HG03442 (cell line): ENCODE measurements at regions not wholly inside any gene's neighbourhood (a gene's known extent, or its start where the extent isn't known, plus 50 kb on each side); places are given as distances from the start of the nearest gene placed in this dataset.
A peak's percentile ranks its signal among the peaks of the same experiment; 100 is the strongest.
"Not testable (repeated sequence)": the region's sequence is repeated elsewhere in the genome, so short reads cannot be mapped to it uniquely, and the experiment has no call there.

ENCODE experiments used
- ATAC-seq: cut with Tn5 transposase; IDR thresholded peaks from one replicate; pipeline ENCODE4 v1.9.1; 2021; ENCODE audit warnings: mild to moderate bottlenecking, moderate library complexity; ENCODE audit not compliant: unreplicated experiment

- not testable (repeated sequence) for ATAC-seq
These were observed 159.6 kb downstream of the POLR1F start for GRCh38 chr7:19549246-19549645.

GRCh38 chr7:19537942-19538401, 170.9 kb downstream of the POLR1F start:
- ATAC-seq: no peak

- ATAC-seq: no peak
These were observed 175.6 kb downstream of the POLR1F start for GRCh38 chr7:19533266-19533665.

- no peak for ATAC-seq
These were observed 178.0 kb downstream of the POLR1F start for GRCh38 chr7:19530852-19531251.

- no peak for ATAC-seq
These were observed 178.6 kb downstream of the POLR1F start for GRCh38 chr7:19530261-19530660.

GRCh38 chr7:19526639-19527038, 182.2 kb downstream of the POLR1F start:
- ATAC-seq: no peak

- no peak for ATAC-seq
These were observed 186.4 kb downstream of the POLR1F start for GRCh38 chr7:19522486-19522885.

GRCh38 chr7:19520392-19520791, 188.4 kb downstream of the POLR1F start:
- no peak for ATAC-seq

GRCh38 chr7:19519443-19520021, 189.3 kb downstream of the POLR1F start:
- ATAC-seq: no peak

- not testable (repeated sequence) for ATAC-seq
These were observed 191.3 kb downstream of the POLR1F start for GRCh38 chr7:19517546-19517945.

- no peak for ATAC-seq
These were observed 200.0 kb downstream of the POLR1F start for GRCh38 chr7:19508821-19509220.

- no peak for ATAC-seq
These were observed 200.7 kb downstream of the POLR1F start for GRCh38 chr7:19508124-19508523.

GRCh38 chr7:19491821-19492452, 216.9 kb downstream of the POLR1F start:
- peak; percentile 74 for ATAC-seq

- ATAC-seq: no peak
These were observed 217.5 kb downstream of the POLR1F start for GRCh38 chr7:19491371-19491770.

GRCh38 chr7:19489162-19489820, 219.5 kb downstream of the POLR1F start:
- no peak for ATAC-seq

- no peak for ATAC-seq
These were observed 220.8 kb downstream of the POLR1F start for GRCh38 chr7:19488056-19488455.

- no peak for ATAC-seq
These were observed 226.2 kb downstream of the POLR1F start for GRCh38 chr7:19482628-19483027.

GRCh38 chr7:19480383-19480782, 228.5 kb downstream of the POLR1F start:
- no peak for ATAC-seq

GRCh38 chr7:19470031-19470430, 238.8 kb downstream of the POLR1F start:
- no peak for ATAC-seq

- ATAC-seq: no peak
These were observed 243.0 kb downstream of the POLR1F start for GRCh38 chr7:19465861-19466260.

GRCh38 chr7:19464751-19465150, 244.1 kb downstream of the POLR1F start:
- ATAC-seq: no peak

- no peak for ATAC-seq
These were observed 244.6 kb downstream of the POLR1F start for GRCh38 chr7:19464241-19464640.
